GM12865 (cell line): ENCODE measurements at regions not wholly inside any gene's neighbourhood (a gene's known extent, or its start where the extent isn't known, plus 50 kb on each side); places are given as distances from the start of the nearest gene placed in this dataset.

ENCODE experiments used
- DNase-seq: peaks from one replicate; pipeline ENCODE4 v3.0.0; 2010; ENCODE audit warnings: low read depth
- H3K4me3 ChIP-seq: 2 replicates; pipeline ENCODE4 v1.5.1; 2011; ENCODE audit warnings: mild to moderate bottlenecking, low read depth, low read length, control low read depth
- TF ChIP-seq, protein P1 (sequence below): IDR thresholded peaks from 2 replicates; pipeline ENCODE4 v1.5.1; 2011; ENCODE audit warnings: low read length, control low read depth, low read depth, inconsistent platforms; ENCODE audit not compliant: insufficient read depth; ENCODE audit errors: missing control alignments

DNA sequence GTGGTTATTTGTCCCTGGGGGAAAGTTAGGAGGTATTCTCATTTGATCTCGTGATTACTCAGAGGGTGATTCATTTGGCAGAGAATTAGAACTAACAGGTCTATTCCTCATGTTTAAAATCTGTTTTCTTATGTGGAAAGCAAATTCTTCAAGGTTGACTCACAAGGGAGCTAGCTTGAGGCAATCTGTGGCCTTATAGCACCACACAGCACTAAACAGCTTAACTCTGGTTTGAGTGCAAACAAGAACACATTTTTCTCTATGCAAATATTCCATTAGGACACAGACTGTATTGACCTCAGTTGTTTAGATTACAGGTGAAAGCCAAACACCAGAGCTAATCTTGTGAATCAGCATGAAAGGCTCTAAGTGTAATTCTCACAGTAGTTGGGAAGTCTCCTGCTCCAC lies 694.4 kb upstream of the POU3F4 start:
- DNase-seq = no peak
- H3K4me3 ChIP-seq = no peak overlapping the region
- TF ChIP-seq, protein P1, sequence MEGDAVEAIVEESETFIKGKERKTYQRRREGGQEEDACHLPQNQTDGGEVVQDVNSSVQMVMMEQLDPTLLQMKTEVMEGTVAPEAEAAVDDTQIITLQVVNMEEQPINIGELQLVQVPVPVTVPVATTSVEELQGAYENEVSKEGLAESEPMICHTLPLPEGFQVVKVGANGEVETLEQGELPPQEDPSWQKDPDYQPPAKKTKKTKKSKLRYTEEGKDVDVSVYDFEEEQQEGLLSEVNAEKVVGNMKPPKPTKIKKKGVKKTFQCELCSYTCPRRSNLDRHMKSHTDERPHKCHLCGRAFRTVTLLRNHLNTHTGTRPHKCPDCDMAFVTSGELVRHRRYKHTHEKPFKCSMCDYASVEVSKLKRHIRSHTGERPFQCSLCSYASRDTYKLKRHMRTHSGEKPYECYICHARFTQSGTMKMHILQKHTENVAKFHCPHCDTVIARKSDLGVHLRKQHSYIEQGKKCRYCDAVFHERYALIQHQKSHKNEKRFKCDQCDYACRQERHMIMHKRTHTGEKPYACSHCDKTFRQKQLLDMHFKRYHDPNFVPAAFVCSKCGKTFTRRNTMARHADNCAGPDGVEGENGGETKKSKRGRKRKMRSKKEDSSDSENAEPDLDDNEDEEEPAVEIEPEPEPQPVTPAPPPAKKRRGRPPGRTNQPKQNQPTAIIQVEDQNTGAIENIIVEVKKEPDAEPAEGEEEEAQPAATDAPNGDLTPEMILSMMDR = no peak

DNA sequence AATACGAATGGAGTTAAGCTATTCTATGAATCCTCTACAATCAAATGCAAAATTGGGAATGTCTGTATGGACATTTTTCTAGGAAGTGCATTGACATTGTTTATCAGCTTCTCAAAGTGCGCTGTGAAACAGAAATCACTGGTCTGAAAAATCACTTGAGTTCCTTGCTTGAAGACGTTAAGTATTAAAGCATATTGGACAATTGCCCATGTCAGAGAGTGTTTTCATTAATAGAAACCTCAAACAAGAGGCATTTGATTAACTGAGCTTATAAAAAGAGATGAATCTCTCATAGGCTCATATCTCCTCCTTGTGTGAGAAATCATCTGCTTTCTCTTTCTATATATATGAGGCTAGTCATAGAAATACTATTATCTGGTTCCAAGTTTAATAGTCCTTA lies 692.1 kb upstream of the POU3F4 start:
- no peak overlapping the region for H3K4me3 ChIP-seq
- DNase-seq = no peak
- TF ChIP-seq, protein P1 = no peak

DNA sequence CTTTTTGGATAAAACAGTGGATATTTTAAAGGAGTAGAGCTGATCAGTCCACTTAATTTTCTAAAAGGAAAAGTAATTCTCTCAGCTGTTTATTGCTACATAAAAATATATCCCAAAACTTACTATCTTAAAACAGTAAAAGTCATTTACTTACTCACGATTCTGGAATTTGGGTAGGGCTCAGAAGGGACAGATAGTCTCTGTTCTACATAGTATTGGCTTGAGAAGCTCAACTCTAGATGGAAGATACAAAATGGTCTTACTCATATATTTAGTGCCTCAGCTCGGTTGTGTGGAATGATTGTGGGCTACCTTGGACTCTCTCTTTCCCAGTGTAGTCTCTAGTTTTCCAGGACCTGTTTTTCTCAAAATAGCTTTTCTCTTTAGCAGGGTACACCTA lies 691.5 kb upstream of the POU3F4 start:
- H3K4me3 ChIP-seq = no peak overlapping the region
- DNase-seq = no peak
- TF ChIP-seq, protein P1 = no peak

DNA sequence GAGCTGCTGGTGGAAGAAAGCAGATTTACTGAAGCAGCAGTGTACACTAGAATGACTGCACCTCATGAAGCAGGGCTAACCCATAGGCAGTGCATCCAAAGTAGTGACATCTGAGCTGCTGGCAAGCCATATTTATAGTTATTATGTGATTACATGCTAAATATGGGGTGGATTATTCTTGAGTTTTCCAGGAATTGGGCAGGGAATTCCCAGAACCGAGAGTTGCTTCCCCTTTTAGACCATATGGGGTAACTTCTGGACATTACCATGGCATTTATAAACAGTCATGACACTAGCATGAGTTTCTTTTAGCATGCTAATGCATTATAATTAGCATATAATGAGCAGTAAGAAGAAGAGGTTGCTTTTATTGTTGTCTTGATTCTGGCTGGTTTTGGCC lies 665.8 kb upstream of the POU3F4 start:
- no peak for DNase-seq
- TF ChIP-seq, protein P1 = no peak
- no peak overlapping the region for H3K4me3 ChIP-seq

DNA sequence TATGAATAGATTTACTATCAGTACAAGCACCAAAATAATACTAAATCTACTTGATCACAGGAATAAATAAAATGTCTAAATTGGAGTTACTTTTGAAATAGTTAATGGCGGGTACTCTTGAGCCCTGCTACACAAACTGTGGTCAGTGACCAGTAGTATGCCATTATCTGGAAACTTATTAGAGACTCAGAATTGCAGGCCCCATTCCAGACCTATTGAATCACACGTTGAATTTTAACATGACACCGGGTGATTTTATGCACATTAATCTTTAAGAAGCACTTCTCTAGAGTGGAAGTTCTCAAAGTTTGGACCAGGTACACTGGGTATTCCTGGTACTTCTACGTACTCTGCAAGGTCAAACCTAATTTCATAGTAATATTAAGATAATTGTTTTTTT lies 660.0 kb upstream of the POU3F4 start:
- TF ChIP-seq, protein P1 = no peak
- DNase-seq = no peak
- no peak overlapping the region for H3K4me3 ChIP-seq
